DMS53 treated with DMSO at 0.1 percent for 48 hours (cell line): ENCODE measurements at regions not wholly inside any gene's neighbourhood (a gene's known extent, or its start where the extent isn't known, plus 50 kb on each side); places are given as distances from the start of the nearest gene placed in this dataset.
"Not testable (repeated sequence)": the region's sequence is repeated elsewhere in the genome, so short reads cannot be mapped to it uniquely, and the experiment has no call there.

ENCODE experiments used
- DNase-seq: peaks from one replicate; lab custom pipeline; 2025; ENCODE audit not compliant: unreplicated experiment; lab: John Stamatoyannopoulos, UW

- no peak for DNase-seq
Observed at GRCh38 chr1:67611846-67612245, 73.2 kb upstream of the GADD45A start.

- no peak for DNase-seq
Observed at GRCh38 chr1:67612788-67613241, 72.2 kb upstream of the GADD45A start.

GRCh38 chr1:67613479-67613878 is 71.5 kb upstream of the GADD45A start:
- not testable (repeated sequence) for DNase-seq

- peak; percentile 42 for DNase-seq
Observed at GRCh38 chr1:67614511-67614934, 70.5 kb upstream of the GADD45A start.

- no peak for DNase-seq
Observed at GRCh38 chr1:67615886-67616285, 69.1 kb upstream of the GADD45A start.

GRCh38 chr1:67616394-67616985 is 68.5 kb upstream of the GADD45A start:
- DNase-seq: no peak

- peak; percentile 72 for DNase-seq
Observed at GRCh38 chr1:67618285-67619018, 66.5 kb upstream of the GADD45A start.

- DNase-seq: no peak
Observed at GRCh38 chr1:67619080-67619479, 65.9 kb upstream of the GADD45A start.

GRCh38 chr1:67623906-67624305 is 61.1 kb upstream of the GADD45A start:
- DNase-seq: no peak

- peak; percentile 35 for DNase-seq
Observed at GRCh38 chr1:67624680-67625079, 60.3 kb upstream of the GADD45A start.

- DNase-seq: peak; percentile 88
Observed at GRCh38 chr1:67626090-67626860, 58.7 kb upstream of the GADD45A start.

GRCh38 chr1:67626861-67627235 is 58.2 kb upstream of the GADD45A start:
- DNase-seq: no peak

GRCh38 chr1:67627336-67627735 is 57.7 kb upstream of the GADD45A start:
- DNase-seq: no peak

- no peak for DNase-seq
Observed at GRCh38 chr1:67627906-67628305, 57.1 kb upstream of the GADD45A start.

- no peak for DNase-seq
Observed at GRCh38 chr1:67629370-67630075, 55.5 kb upstream of the GADD45A start.

GRCh38 chr1:67630438-67631045 is 54.5 kb upstream of the GADD45A start:
- no peak for DNase-seq

- DNase-seq: no peak
Observed at GRCh38 chr1:67632356-67632755, 52.6 kb upstream of the GADD45A start.

GRCh38 chr1:67632811-67633655 is 52.0 kb upstream of the GADD45A start:
- DNase-seq: no peak

- no peak for DNase-seq
Observed at GRCh38 chr1:67634396-67634935, 50.5 kb upstream of the GADD45A start.
